Glomerular visceral epithelial cell (primary cell): ENCODE measurements at regions not wholly inside any gene's neighbourhood (a gene's known extent, or its start where the extent isn't known, plus 50 kb on each side); places are given as distances from the start of the nearest gene placed in this dataset.

Source experiments
- DNase-seq: peaks from one replicate; pipeline ENCODE4 v3.0.0-alpha.2; 2016; ENCODE audit errors: extremely low spot score

DNA sequence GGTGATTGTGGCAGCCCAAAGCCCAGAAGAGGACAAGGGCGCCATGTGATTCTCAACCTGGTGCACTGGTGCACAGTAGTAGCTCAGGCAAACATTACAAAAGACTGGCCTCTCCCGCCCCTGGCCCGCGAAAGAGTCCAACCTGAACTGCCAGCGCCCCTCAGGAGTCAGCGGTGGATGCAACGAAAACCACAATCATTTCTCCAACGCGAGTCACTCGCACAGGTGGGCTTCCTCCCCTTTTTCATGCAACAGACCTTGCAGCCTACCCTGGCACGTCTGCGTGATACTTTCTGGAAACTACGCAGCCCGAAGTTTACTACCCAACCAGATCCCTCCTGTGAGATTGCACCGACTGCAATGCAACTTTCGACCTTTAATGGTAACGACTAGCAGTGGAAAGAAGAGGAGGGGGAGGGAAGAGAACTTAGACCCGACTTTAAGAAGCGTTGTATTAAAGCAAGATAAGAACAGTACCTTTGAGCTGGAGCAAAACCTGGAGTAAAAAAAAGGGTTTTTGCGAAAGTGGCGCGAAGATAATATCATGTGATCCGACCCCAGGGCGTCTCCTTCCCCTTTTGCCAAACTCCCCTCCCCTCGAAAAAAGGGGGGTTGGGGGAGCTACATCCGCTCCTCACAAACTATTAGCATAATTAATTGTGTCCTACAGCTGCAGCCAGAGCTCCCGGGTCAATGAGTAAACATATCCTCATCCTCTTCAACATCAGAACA lies 63.3 kb upstream of the CCDC160 start:
- no peak for DNase-seq

DNA sequence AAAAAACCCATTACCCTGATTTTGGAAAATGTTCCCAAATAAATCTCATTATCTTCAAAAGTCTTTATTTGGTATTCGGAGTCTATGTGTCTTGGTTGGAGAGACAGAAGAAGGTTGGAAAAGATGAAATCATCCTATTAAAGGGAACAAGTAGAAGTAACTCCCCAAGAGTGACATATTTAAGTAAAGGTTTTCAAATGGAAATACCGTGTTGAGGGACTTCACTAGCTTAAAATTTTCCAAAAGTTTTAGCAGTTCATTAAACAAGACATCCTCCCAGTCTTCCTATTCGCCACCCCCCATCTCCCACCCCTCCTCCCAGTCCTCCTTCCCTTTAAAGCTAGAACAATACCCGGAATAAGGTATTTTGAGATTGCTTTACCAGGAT lies 62.7 kb upstream of the CCDC160 start:
- DNase-seq: no peak

DNA sequence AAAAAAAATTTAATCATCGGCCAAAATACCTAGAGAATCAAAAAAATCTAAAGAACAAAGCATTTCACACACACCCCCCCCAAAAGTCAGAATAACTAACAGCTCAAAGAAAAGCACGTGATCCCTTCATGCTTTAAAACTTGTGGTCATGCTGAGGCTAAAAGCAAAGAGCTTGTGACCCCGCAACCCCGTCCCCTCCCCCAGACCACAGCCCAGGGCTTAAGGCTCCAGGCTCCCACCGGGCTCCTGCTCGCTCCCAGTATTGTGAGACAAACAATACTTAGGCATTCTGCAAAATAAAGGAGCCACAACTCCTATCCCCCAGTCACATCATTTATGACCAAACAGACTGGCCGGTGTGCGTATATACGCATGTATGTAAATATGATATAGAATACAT lies 62.1 kb upstream of the CCDC160 start:
- no peak for DNase-seq

DNA sequence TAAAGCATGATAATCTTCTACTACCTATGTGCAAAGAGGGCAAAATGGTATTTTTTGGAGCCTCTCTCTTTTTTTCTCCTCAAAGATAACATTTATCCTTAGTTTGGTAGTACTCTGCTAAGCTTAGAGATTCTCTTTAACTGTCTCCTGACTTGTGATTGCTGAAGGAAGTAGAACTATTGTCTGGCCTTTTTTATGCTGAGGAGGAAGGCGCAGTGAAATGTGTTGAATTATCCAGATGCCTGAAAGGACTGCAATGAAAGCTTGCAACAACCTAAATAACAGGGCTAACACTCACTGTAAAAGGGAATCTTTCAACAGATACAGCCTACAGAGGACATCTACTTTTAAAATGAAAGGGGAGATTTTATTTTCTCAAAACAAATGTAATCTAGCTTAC lies 59.5 kb upstream of the CCDC160 start:
- DNase-seq: no peak

DNA sequence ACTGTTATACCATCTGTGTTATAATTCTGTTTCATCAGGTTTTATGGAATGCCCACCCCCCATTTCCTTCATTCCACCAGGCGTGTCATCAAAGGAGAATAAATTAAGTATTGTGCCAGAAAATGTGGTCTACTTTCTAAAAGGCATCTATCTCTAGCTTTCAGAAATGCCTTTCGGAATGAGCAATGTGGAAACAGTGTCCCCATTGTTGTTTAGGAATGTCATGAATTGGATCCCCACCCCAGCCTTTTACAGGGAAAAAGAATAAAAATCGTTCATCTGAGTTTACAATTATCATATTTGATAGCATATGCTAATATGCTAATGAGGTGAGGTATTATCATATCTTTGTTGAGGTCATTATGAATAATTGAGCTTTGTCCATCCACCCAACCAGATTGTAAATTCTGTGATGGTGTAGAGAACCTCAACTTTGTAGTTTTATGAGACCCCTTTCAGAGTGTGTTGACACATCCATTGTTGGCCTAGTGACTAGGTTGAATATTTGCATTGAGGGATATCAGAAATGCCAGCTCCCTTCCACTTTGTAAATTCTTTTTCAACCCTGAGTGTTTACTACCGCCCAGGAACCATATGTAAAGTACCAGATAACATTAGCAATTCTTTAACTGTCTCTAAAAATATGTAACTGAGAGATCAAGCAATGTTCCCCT lies 56.2 kb upstream of the CCDC160 start:
- DNase-seq: no peak

DNA sequence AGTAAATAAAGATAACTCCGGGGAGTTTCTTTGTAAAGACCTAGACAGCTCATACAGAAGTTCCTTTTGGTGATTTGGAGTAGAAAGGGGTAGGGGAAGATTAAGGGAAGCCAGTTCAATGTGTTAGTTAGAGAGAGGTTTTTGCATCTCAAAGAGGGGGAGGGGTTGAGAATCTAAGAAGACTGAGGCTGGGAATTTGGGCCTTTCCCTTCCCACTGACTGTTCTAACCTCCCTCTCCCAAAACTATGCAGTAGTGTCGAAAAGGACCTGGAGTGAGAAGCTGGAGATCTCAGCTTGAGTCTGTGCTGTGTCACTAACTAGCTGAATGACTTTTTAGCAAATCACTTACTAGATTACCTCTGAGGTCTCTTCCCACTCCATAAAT lies 55.7 kb upstream of the CCDC160 start:
- DNase-seq: no peak

DNA sequence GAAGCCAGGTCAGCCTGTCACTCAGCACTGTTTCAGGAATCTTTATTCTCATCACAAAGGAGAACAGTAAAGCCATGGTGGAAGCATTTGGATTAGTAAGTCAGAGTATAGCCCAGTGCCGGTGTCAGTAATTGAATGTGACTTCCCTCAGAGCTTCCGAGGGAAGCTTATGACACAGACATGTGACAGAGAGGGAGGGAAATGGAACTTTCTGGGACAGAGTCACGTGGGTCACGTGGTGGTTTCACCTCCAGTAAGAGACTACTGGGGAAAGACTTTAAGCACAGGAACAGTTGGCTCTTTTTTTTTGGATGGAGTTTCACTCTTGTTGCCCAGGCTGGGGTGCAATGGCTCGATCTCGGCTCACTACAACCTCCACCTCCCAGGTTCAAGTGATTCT lies 53.3 kb upstream of the CCDC160 start:
- DNase-seq: no peak

DNA sequence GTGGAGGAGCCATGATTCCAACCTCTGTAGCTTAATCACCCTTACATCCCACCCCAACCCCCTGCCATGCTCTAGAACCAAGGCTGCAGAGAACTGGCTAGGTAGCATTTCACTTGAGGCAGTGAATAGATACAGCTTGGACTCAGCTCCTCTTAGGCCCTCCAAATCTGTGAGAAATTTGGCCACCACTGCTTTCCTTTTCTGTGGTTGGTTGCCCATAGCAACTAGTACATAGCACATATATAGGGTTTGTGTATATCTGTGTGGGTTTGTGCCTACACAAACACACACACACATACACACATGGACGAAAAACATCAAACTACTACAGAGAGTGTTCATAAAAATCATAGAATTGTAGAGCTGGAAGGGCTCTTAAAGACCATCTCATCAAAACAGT lies 52.0 kb upstream of the CCDC160 start:
- no peak for DNase-seq

DNA sequence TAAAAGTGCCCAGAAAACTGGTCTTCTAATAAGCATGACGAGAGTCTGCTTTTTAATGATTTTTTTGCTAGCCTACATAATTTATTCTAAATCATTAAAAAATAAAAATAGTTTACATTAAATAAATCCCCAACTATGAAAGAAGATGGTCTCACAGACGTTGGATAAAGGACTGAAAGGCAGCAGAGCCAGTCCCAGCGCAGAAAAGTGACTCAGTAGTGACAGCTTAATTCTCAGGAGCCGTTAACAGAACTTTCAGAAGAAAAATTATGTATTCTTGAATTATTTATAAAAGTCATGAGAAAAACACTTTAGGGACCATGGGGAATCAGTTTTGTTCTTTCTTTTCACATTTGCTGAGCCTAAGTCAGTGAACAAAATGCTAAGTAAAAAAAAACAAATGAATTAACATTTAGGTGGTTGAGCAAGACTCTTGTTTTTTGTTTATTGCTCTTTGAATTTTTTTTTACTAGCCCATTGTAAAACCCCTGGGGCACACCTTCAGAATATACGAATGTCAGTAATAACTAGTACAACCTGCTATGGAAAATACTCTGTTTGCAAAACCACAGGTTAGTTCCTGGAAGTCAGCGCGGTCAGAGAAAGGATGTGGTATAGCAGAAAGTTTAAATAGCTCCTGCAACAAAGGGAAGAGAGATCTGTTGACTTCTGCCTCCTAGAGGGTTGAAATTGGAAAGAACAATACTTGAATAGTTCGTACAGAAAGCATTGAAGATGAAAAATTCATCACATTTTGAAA lies 50.4 kb upstream of the CCDC160 start:
- no peak for DNase-seq
